HG02588 (cell line): ENCODE measurements at regions not wholly inside any gene's neighbourhood (a gene's known extent, or its start where the extent isn't known, plus 50 kb on each side); places are given as distances from the start of the nearest gene placed in this dataset.

Experiments
- ATAC-seq: cut with Tn5 transposase; IDR thresholded peaks from one replicate; pipeline ENCODE4 v1.9.1; 2021; ENCODE audit warnings: mild to moderate bottlenecking, moderate library complexity; ENCODE audit not compliant: unreplicated experiment

DNA sequence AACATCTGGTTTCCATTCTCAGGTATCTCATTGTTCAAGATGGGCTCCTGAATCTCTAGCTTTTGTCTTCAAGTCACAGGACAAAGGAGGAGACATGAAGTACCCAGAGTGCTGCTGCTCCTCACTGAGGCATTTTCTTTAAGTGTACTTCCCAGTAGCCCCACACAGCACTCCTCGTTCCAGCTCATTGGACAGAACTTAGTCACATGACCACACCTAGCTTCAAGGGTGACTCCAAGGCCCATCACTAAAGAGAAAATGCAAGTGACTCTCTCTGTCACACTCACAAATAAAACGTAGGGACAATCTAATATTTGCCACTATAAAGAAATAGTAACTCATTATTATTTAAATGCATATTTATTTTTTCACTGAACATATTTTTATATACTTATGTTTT is 58.3 kb upstream of the NEUROD6 start:
- ATAC-seq, result no peak

DNA sequence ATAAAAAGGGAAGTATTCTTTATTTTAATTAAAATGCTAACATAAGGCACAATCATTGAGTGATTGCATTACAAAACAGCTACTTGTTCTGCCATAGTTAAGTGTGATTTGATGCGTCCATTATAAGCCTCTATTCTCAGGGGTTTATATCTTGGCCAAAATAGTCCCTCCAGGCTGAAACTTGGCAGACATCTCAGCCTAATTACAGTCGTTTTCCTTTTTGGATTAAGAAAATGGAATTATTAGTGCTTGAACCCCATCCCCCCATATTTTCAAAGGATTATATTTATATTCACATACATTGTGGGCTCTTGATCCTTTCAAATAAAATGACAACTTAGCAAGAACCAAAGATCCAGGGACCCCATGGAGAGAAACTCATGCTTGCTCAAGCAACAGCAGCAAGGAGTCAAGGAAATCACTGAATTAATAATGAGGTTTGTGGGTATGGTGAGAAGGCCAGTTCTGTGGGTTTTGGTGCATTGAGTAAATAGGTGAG is 66.7 kb upstream of the NEUROD6 start:
- no peak for ATAC-seq

DNA sequence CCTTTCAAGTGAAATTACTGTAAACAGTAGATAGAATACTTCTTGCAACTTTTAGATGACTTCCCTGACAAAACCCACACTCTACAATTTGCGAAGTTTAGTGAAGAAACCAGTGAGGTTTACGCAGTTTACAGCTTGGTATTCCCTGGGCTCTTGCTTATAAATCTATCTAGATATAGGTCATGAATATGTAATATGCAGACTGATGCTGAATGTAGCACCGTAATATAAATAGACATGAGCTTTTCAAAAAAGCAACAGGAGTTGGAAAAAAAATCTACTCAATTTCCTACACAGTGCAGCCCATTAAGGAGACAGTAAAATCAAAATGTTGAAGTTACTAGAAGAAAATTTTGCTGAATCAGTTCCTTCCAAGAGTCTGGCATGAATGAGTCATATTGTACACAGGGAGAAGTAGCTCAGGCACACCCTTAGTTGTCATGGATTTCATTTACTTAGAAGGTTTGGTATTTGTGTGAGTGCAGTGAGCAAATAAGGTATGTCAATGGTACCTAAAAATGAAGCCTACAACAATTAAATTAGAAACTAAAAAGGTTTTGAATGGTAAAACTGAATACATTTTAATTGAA is 67.7 kb upstream of the NEUROD6 start:
- ATAC-seq, result no peak

DNA sequence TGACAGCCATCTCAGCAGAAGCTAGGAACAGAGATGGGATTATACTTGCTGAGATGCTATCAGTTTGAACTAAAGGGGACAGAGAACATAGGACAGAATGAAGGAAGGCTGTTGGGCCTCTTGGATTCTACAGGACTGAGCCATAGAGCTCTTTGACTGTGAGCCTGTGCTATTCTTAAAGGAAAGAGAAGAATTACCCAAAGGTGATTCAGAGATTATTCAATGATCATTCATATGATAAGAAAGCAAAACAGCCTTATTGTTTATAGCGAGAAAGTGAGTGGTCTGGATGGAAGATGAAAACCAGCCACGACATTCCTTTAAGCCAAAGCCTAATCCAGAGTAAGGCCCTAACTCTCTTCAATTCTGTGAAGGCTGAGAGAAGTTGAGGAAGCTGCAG is 69.7 kb upstream of the NEUROD6 start:
- ATAC-seq, result no peak

DNA sequence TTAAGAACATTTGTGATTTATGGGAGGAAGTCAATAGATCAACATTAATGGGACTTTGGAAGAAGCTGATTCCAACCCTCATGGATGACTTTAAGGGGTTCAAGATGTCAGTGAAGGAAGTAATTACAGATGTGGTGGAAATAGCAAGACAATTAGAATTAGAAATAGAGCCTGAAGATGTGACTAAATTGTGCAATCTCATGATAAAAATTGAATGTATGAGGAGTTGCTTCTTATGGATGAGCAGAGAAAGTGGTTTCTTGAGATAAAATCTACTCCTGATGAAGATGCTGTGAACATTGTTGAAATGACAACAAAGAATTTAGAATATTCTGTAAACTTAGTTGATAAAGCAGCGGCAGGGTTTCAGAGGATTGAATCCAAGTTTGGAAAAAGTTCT is 70.9 kb upstream of the NEUROD6 start:
- no peak for ATAC-seq

DNA sequence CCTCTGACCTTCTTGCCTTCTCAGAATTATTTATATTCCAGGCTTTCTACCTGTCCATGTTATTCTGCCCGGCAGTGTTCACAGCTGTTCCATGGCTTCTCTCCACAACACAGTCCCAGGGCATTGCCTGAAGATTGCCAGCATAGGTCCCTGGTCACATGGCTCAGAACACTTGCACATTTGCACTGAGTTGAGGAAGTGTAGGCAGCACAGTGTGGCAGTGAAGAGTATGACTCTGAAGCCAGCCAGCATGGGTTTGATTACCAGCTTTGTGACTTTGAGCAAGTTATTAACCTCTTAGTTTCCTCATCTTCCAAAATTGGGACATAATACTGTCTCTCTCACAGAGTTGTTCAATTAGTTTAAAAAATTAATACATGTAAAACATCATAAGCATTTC is 73.2 kb upstream of the NEUROD6 start:
- ATAC-seq, result no peak

DNA sequence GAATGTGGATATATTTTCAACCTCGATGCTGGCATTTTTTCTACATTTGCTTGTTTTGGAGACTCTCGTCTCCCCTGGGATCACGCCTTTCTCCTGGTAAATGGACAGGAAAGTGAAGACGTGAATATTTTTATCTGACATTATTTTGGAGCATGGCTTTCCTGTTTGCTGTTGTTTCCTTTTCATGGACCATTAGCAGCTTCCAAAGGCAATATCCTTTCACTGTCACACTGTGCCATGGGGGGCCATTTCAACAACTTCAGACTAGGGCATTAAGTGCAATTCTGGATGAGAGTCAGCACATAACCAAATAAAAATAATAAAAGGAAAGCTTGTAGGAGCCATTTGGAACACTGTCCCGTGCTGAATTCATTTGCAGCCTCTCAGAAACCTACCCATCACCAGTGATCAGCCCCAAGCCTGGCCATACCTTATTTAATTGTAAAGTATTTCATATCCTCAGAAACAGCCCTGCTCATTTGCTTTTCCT is 75.9 kb upstream of the NEUROD6 start:
- ATAC-seq, result no peak

DNA sequence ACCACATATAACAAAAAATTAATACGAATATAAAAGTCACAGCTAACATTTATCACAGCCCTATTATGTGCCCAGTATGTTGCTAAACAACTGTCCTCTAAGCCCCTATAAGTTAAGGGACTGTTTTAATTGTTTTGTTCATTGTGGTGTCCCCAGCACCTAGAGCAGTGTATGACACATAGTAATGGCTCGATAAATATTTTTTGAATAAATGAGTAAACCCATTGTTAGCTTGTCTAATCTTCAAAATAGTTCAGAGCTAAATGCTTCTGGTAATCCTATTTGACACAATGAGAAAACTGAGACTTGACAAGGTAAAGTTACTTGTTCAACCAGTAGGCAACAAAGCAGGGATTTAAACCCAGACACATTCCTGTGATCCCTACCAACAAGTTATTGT is 78.4 kb upstream of the NEUROD6 start:
- ATAC-seq, result no peak

DNA sequence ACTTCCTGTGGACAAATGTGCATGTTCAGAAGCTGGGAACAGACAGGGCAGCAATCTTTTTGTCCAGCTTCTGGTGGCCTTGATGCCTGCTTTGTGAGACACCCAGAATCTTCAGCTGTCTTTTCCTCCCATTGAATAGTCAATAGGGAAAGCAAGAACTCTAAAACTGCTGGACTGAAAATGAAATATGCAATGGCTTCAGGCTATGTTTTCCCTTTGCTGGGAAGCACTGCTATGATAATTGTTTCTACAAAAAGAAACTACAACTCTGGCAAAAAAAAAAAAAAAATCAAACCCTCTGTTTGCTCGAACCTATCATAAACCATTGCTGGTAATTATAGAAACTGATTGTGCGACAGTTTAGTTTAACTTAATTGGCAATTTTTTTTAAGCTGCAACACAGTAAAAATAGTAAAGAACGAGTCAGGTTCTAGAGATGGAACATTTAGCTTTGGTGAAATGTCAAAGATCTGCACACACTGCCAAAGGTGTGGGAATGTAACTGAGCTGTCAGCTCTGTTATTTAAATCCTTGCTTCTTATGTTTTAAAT is 79.1 kb upstream of the NEUROD6 start:
- ATAC-seq, result no peak

DNA sequence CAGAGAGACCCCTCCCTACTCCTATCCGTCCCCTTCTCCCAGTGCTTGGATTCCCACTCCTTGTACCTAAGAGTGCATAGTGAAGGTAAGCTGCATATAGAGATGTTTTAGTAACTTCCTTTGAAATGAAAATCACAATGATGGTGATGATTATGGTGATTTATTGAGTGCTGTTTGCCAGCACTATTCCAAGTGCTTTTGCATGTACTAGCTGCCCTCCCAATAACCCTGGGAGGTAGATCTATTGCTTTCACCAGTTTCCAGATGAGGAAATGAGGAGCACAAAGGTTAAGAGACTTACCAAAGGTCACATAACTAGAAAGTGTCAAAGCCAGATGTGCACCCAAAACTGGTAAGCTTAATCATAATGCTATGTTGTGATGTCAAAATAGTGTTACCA is 80.4 kb upstream of the NEUROD6 start:
- no peak for ATAC-seq

DNA sequence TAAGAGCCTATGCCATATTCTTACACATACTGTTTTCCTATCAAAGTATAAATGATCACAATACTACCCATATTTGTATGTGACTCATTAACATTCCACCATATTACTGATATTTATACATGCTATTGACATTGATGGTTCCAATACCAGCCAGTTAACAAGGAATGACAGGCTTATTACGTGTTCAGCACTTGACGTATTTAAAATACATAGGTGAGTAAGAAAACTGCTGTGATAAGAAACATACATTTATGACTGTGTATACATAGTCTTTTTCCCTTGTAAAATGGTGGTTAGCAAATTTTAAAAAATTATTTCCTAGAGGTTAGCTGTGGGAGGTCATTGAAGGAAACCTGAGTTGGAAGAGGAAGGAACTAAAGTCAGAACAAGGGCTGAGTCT is 81.1 kb upstream of the NEUROD6 start:
- ATAC-seq, result no peak

DNA sequence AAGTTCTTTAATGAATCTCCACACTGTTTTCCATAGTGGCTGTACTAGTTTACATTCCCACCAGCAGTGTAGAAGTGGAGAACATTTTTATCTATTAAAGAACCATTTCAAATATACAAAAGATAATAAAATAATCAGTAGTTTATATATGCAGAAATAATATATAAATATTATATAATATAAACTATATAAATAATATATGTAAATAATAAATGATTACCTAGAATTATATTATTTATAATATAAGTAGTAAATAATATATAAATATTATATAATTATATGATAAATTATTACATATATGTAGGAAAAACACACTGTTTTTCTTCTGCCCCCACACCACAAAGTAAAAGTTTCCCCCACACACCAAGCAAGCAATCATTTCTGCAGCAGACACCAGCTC is 83.5 kb upstream of the NEUROD6 start:
- ATAC-seq, result no peak

DNA sequence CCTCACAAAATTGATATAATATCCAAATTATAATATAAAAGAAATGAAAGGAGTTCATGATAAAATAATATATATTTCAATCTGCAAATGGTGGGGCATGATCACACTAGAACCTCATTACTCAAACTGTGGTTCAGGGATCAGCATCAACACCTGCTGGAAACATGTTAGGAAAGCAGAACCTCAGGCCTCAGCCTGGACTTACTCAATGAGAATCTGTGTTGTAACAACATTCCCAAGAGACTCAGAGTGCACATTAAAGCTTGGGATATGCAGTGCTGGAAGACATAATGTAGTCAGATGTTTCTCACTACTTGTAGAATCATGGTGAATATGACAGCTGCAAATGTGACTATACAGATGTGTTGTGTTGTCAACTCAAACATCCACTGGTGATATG is 81.7 kb upstream of the ITPRID1 start:
- ATAC-seq, result no peak

DNA sequence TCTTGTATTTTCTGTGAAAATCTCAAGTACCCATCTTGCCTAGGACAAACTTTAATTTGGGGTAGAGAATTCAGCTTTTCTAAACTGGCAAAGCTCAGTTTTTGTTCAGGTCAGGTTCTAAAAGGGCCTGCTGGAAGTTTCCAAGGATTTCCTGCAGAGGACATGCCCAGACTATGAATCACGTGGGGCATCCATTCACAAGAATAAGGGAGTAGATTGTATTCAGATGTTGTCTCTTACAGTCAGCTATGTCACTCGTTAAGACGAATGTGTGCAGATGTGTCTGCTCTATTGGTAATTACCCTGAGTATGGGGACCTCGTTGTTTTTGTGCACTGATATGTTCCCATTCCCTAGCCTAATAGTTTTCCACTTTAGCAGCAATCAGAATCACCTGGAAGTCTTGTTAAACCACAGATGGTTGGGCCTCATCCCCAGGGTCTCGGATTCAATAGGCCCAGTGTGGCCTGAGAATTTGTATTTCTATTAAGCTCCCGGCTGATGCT is 81.0 kb upstream of the ITPRID1 start:
- ATAC-seq, result no peak

DNA sequence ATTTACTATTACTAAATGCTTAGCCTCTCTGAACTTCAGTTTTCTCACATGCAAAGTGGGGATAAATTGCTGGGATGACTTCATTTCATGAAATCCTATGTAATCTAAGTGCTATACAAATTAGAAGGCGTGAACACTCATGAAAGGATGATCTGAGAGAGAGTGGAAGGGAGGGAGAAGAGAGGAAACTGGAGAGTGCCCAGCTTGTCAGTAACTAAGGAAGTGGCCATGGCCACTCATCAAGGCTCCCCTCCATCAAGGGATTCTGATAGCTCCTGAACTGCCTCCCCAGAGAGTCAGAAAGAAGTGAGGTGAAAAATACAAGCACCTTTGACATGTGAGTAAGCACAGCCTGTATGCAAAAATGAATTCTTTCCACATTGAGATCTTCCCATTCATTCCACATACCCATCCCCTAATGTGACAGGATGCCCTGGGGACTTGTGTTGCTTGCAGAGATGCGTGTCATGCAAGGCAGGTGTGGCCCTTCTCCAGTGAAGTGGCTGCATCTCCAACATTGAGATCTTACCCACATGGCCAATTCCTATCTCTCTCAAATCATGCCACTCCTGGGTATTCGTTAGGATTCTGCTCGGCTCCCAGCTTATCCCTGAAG is 76.5 kb upstream of the ITPRID1 start:
- ATAC-seq, result no peak

DNA sequence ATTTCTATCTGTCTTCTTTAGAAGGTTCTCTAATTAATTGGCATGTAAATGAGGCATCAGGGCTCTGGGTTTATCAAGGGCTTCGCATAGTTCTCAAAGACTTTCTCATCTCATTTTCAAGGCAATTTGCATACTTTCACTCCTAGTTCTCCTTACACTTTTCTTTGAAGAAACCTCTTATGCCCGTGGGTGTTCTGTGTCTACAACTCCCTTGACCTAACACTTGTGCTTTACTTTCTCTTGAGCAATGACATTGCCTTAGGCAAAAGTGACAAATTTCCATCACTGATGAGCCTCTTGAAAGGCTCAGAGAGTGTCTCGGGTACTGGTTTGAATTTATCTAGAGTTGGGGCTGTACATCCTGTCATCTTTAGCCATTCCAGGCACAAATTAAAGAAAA is 74.7 kb upstream of the ITPRID1 start:
- ATAC-seq, result no peak

DNA sequence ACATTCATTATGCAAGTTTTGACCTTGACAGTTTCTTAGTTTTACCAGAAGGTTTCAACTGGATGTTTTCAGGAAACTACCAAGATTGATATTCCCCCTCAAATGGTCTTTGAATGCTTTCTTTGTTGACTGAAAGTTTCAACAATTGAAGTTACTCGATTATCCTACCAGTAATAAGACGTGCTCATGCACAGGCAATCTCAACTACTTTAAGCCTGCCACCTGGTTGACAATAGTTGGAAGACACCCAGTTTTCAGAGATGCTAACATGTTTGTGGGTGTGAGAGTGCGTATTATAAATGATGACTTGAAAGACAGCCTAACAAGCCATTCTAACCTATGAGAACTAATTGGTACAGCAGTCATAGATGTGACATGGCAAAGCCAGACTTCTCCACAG is 73.4 kb upstream of the ITPRID1 start:
- no peak for ATAC-seq

DNA sequence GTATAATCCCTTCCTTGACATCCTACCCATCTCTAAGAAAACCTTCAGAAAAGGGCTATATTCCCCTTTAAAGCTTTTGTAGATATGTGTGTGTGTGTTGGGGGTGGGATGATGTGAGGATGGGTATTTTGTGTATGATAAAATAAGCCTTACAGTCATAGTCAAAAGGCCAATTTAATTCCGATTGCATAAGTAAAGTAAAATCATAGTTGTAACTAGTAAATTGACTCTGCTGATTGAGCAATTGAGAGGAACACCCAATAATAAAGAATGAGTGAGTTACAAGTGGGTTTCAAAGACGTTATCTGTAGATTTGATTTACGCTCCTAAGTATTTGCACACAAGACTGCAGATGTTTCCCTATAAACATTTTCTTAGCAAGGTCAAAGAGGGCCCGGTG is 71.3 kb upstream of the ITPRID1 start:
- ATAC-seq, result no peak

DNA sequence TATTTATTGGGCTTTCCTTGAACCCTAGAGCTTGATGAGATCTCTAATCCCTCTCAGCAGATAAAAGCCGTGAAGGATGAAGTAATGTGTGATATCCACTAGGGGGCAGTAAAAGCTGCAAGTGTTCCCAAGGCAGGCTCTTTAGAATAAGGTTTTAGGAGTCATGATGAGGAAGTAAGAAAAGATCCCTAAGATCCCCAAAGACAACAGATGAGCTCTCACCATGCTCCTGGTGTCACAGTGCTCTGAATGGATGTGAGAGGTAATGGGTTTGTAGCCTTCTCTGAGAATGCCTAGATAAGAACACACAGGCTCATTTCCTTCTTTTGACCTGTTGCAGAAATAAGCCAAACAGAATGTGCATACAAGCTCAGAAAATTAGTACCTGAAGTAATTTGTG is 70.4 kb upstream of the ITPRID1 start:
- ATAC-seq, result peak; percentile 82

DNA sequence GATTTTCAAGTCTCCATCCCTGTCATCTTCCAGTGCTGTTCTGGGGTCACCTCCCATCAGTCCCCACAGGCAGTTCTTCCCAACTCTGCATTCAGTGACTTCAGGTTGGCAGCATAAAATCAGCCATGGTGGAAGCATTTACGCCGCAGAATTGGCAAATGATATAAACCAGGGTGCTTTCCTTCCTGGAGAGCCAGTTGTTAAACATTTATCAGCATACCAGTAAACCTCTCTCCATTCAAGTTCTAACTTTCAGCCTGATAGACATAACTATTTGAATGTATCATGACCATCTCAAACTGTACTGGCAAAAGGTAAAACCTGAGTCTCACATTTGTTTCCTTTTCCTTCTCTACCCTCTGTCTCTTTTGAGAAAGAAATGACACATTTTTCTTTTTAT is 69.7 kb upstream of the ITPRID1 start:
- no peak for ATAC-seq

DNA sequence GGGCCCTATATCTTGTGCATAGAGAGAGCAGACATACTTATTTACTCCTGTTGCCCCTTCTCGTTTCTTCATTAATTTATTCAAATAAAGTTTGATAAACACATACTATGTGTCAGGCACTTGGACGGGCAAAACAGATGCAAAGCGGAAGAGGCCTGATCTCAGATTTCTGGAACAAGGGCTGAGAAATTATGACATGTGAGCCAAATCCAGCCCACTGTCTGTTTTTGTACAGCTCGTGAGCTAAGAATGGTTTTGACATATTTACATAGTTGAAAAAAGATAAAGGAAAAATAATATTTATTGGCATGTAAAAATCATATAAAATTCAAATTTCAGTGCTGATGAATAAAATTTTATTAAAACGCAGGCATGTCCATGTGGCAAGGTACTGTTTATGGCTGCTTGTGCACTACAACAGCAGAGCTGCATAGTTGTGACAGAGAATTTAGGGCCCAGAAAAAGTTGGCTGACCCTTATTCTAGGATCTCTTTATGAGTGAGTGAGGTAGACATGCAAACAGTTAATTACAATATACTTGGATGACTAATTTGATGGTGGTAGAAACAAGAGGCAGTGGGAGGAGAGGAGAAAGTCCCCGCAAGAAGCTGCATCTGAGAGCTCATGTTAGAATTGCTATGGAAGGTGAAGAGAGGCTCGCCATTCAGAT is 68.1 kb upstream of the ITPRID1 start:
- no peak for ATAC-seq

DNA sequence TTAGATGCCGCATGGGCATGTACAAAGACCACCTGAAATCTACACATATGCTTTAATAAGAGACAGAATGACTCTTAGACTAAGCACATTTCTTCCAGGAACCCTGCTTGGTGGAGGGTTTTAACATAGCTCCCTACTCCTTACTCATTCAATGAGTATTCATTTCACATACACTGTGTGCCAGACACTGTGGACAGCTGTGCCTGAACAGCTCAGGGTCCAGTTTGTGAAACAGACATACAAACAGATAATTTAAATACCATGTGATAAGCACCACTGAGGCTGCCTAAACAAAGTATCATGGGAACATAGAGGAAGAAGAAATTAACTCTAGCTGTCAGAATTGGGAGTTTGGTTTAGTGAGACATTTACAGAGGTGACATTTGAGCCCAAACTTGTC is 65.2 kb upstream of the ITPRID1 start:
- ATAC-seq, result no peak
